Femur (tissue), 1 donor: ENCODE measurements at regions not wholly inside any gene's neighbourhood (a gene's known extent, or its start where the extent isn't known, plus 50 kb on each side); places are given as distances from the start of the nearest gene placed in this dataset.

Source experiments
- DNase-seq: peaks from one replicate; pipeline ENCODE4 v3.0.0-alpha.2; 2017

GRCh38 chr3:124415446-124415960 lies 314.7 kb upstream of the UMPS start:
- no peak for DNase-seq

- DNase-seq: no peak
These were observed 310.9 kb upstream of the UMPS start for GRCh38 chr3:124419303-124419702.

- no peak for DNase-seq
These were observed 309.9 kb upstream of the UMPS start for GRCh38 chr3:124420392-124420791.

GRCh38 chr3:124422805-124423204 lies 307.4 kb upstream of the UMPS start:
- no peak for DNase-seq

GRCh38 chr3:124424396-124424795 lies 305.9 kb upstream of the UMPS start:
- no peak for DNase-seq

- no peak for DNase-seq
These were observed 304.3 kb upstream of the UMPS start for GRCh38 chr3:124425972-124426371.

- no peak for DNase-seq
These were observed 301.7 kb upstream of the UMPS start for GRCh38 chr3:124428372-124429128.

GRCh38 chr3:124429129-124429815 lies 301.0 kb upstream of the UMPS start:
- no peak for DNase-seq

GRCh38 chr3:124431331-124431994 lies 298.8 kb upstream of the UMPS start:
- DNase-seq: no peak

GRCh38 chr3:124434176-124434575 lies 296.1 kb upstream of the UMPS start:
- no peak for DNase-seq

- DNase-seq: no peak
These were observed 294.8 kb upstream of the UMPS start for GRCh38 chr3:124435467-124435866.

GRCh38 chr3:124438813-124439212 lies 291.4 kb upstream of the UMPS start:
- DNase-seq: no peak

- DNase-seq: no peak
These were observed 290.6 kb upstream of the UMPS start for GRCh38 chr3:124439603-124440002.

- no peak for DNase-seq
These were observed 288.5 kb upstream of the UMPS start for GRCh38 chr3:124441766-124442165.

- DNase-seq: no peak
These were observed 287.8 kb upstream of the UMPS start for GRCh38 chr3:124442463-124442862.

- no peak for DNase-seq
These were observed 286.8 kb upstream of the UMPS start for GRCh38 chr3:124443446-124443845.

GRCh38 chr3:124444075-124444474 lies 286.2 kb upstream of the UMPS start:
- no peak for DNase-seq

- DNase-seq: no peak
These were observed 285.4 kb upstream of the UMPS start for GRCh38 chr3:124444896-124445295.

GRCh38 chr3:124447845-124448244 lies 282.4 kb upstream of the UMPS start:
- no peak for DNase-seq

GRCh38 chr3:124448954-124449353 lies 281.3 kb upstream of the UMPS start:
- no peak for DNase-seq

- no peak for DNase-seq
These were observed 279.9 kb upstream of the UMPS start for GRCh38 chr3:124450366-124450765.

GRCh38 chr3:124451630-124452317 lies 278.5 kb upstream of the UMPS start:
- DNase-seq: no peak

- DNase-seq: no peak
These were observed 277.1 kb upstream of the UMPS start for GRCh38 chr3:124453189-124453588.
